ENCODE measurements at regions not wholly inside any gene's neighbourhood (a gene's known extent, or its start where the extent isn't known, plus 50 kb on each side); places are given as distances from the start of the nearest gene placed in this dataset.

DNA sequence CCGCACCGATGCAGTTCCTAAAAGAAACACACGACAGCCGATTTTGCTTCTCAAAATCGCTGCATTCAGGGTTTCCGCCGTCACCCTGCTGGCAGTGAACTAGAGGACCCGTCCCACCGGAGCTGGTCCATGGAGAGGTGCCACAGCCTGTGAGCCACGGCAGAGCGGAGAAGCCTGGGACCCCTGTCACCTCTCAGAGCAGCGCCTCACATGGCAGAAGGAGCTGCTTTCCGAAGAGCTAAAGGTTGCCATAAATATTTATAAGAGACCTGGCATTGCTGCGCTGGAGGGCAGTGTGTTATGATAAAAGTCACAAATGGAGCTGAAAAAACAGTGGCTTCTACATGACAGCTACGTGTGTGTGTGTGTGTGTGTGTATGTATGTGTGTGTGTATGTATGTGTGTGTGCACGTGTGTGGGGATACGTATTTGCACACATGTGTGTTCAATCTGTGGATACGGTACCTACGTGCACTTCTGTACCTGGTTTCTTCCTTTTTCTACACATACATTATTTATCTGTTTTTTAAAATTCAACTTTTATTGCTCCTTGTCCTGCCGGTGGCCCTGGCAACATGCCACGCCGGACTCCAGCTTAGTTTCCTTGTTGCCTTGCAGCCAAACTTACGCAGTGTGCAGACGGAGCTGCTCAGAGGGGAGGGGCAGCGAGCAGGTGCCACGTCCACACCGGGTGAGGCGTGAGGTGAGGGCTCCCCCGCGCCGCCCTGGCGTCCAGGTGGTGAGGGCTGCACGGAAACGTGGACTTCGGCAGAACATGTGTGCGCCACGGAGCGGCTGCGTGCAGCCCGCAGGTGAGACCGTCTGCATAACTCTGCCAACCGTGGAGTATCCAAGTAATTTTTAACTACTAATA, 115.2 kb upstream of the PITRM1 start:
- Histone ChIP-seq H3K27me3 (no peaks in the 10 kb centered on the region), H3K36me3 (no peaks in the 10 kb centered on the region), H3K27ac (no peak overlapping the region), H3K9me3 (no peaks in the 10 kb centered on the region), H3K4me1 (no peaks in the 10 kb centered on the region), H3K4me3 (no peak overlapping the region)
- peak in 1 of 2 donors; percentile 15 for DNase-seq
- TF ChIP-seq POLR2A (IDR thresholded peaks at IDR 0.05) (no peak), CTCF (IDR thresholded peaks at IDR 0.05) (no peak)
- intact Hi-C loops (cut with DNase I; ENCODE audit: low total_unique reads) = no loop called here

- H3K4me3 ChIP-seq = no peak overlapping the region
- intact Hi-C loops (cut with DNase I; ENCODE audit: low total_unique reads) = no loop called here
These were observed 110.1 kb upstream of the PITRM1 start for GRCh38 chr10:3282674-3283017.

DNA sequence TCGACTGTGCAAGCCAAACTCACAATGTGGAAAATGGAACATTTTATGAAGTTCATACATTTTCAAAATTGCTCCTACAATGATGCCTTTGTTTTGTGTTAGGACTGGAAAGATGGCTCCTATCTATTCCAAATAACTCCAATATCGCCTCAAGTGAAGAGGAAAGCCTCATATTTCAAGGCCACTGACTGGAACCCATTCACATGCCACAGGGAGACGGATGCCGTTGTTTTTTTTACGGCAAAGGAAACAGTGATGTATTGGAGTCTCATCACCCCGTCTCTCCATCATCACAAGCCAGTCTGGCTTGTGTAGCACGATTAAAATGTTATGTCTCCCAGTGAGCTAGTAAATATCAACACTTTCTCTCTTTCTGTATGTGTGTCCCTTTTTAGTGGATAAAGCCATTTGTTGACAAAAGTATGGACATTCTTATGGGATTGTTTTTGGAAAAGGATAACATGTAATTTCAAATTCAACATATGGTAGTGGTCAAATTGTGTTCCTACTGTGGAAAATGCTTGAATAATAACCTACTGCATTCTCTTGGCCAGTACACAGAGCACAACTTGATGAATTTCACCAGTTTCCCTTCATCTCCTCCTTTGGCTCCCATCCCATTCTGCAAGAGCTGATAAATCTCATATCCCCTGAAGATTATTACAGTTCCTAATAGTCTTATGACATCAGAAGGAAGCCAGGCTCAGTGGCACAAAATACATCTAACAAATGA, 109.5 kb upstream of the PITRM1 start:
- no peaks in the 10 kb centered on the region for H3K9me3 ChIP-seq
- intact Hi-C loops (cut with DNase I; ENCODE audit: low total_unique reads) = no loop called here
- H3K4me1 ChIP-seq = no peaks in the 10 kb centered on the region
- DNase-seq = peak in 1 of 2 donors; percentile 45
- peak overlapping the region; percentile 24 to 62 for H3K27ac ChIP-seq
- no peaks in the 10 kb centered on the region for H3K36me3 ChIP-seq
- no peaks in the 10 kb centered on the region for H3K27me3 ChIP-seq
- no peak overlapping the region for H3K4me3 ChIP-seq
- TF ChIP-seq CTCF (IDR thresholded peaks at IDR 0.05) (no peak), POLR2A (IDR thresholded peaks at IDR 0.05) (no peak)

More at GRCh38 chr10:3282674-3283017, 110.1 kb upstream of the PITRM1 start:
- TF ChIP-seq CTCF (IDR thresholded peaks at IDR 0.05) (no peak), POLR2A (IDR thresholded peaks at IDR 0.05) (no peak)
- no peaks in the 10 kb centered on the region for H3K9me3 ChIP-seq
- H3K36me3 ChIP-seq = no peaks in the 10 kb centered on the region
- no peak for DNase-seq
- H3K4me1 ChIP-seq = no peaks in the 10 kb centered on the region
- no peaks in the 10 kb centered on the region for H3K27me3 ChIP-seq
- H3K27ac ChIP-seq = peak overlapping the region; percentile 24 to 62

DNA sequence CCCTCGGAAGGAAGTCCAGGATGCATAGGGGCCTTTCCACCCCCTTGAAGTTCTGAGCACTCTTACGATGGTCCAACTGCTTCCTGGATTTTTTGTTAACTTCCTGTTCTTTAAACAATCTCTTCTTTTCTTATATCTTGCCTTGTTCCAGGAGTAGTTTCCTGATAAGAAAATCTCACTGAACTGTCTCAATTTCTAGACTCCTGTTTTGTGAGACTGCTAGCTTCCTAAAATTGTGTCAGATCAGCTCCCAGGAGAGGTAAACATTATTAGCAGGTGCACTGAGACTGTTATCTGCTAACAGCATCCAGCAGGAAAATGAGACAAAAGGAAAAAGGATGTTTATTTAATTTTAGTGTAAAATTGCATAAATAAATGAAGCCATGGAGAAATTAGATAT, 106.2 kb upstream of the PITRM1 start:
- Histone ChIP-seq H3K4me1 (no peaks in the 10 kb centered on the region), H3K4me3 (no peak overlapping the region), H3K9me3 (no peaks in the 10 kb centered on the region), H3K36me3 (no peaks in the 10 kb centered on the region), H3K27ac (no peak overlapping the region), H3K27me3 (no peaks in the 10 kb centered on the region)
- no peak for DNase-seq
- intact Hi-C loops (cut with DNase I; ENCODE audit: low total_unique reads) = no loop called here
- TF ChIP-seq POLR2A (IDR thresholded peaks at IDR 0.05) = no peak
- TF ChIP-seq CTCF (IDR thresholded peaks at IDR 0.05) = no peak

DNA sequence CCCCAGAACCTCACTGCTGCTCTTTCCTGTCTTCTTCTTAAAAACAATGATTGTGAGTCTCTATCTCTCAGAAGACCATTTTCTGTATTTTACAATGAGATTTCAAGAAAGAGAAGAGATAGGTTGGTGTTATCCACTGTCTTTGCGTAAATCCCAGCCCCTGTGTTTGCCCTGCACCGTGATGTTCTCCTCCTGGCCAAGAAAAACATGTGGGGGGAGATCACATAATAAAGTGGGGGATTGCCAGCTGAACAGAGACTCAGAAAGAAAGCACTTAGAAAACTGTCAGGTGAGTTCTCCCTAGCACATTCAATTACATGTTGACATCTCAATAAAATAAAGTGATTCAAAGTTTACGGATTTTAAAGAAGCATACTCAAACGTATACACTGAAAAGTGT, 105.0 kb upstream of the PITRM1 start:
- H3K27ac ChIP-seq = peak overlapping the region; percentile 32 to 33
- DNase-seq = no peak

More for the DNA sequence above, 105.0 kb upstream of the PITRM1 start:
- Histone ChIP-seq H3K36me3 (no peaks in the 10 kb centered on the region), H3K4me3 (no peak overlapping the region), H3K9me3 (no peaks in the 10 kb centered on the region), H3K27me3 (no peaks in the 10 kb centered on the region), H3K4me1 (no peaks in the 10 kb centered on the region)
- intact Hi-C loops (cut with DNase I; ENCODE audit: low total_unique reads) = no loop called here
- TF ChIP-seq CTCF (IDR thresholded peaks at IDR 0.05) (no peak), POLR2A (IDR thresholded peaks at IDR 0.05) (no peak)
